HG03342 (cell line): ENCODE measurements at regions not wholly inside any gene's neighbourhood (a gene's known extent, or its start where the extent isn't known, plus 50 kb on each side); places are given as distances from the start of the nearest gene placed in this dataset.
"Not testable (repeated sequence)": the region's sequence is repeated elsewhere in the genome, so short reads cannot be mapped to it uniquely, and the experiment has no call there.

Experiments used
- ATAC-seq: cut with Tn5 transposase; IDR thresholded peaks from one replicate; pipeline ENCODE4 v1.9.1; 2021; ENCODE audit warnings: mild to moderate bottlenecking, moderate library complexity; ENCODE audit not compliant: unreplicated experiment

DNA sequence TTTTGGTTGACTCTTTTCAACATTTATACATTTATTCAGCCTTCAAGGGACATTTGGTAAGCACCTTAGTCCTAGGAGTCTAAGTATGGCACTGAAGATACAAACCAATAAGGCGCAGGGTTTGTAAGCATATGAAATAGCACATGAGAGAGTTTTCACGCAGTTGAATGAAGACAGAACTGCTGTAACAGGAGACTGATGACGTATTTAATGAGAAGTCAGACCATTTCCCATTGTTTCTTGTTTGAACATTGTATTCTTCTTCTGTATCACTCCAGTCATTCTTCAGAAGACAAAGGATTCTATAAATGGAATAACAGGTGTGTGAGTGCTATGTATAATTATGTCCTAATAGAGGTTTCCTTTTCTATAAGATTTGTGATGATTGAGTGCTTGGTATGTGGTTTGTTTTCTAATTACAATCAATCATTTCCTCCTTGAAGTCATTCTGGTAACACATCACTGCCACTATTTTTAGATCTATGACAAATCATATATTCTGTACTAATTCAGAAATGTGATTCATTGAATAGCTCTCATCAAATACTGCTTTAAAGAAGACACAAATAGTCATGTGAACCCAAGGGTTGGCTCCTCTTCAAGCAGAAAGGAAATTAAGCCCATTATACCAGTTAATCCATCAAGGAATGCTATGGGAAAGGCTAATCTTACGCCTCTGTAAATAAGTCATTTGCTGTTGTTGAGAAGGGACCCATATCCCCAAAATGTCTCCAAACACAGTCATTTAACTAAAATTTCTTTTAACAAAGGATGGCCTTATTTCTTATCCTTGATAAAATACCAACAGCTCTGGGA, 222.8 kb upstream of the NBEA start:
- ATAC-seq = no peak

DNA sequence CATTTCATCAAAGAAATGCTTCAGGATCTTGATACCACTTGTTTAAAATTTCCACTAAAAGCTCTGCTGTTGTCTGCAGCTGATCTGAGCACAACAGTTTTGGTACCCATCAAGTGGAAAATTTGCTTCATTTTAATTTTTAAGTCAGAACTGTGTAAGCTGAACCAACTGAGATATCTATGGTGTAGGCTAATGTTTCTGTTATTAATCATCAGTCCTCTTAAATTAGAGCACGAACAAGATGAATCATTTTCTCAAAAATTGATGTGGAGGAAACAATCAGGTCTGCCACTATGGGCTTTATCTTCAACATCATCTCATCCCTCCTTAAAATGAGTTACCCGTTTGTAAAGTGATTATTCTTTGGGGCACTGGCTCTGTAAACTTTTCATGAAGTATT, 221.5 kb upstream of the NBEA start:
- no peak for ATAC-seq

GRCh38 chr13:34721631-34722595, 220.2 kb upstream of the NBEA start:
- ATAC-seq = no peak

DNA sequence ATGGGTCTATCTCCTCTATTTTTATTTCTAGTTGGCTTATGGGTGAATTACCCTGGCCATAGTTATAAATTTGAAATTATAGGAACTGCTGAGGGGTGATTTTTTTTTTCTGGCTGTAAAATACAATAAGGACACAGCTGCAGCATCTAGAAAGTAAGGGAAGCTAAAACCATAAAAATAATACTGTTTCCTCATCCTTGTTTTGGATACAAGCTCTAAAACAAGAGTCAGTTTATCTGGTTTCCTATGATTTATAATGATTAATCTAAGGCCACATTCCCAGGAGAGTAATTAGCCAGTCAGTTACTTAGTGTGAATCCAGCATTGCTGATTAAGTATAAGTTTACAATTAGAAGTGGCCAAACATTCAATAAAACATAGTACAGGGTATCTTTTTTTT, 219.1 kb upstream of the NBEA start:
- no peak for ATAC-seq

- ATAC-seq = no peak
Observed at GRCh38 chr13:34730961-34731360, 211.1 kb upstream of the NBEA start.

- ATAC-seq = no peak
Observed at GRCh38 chr13:34731486-34731885, 210.6 kb upstream of the NBEA start.

- no peak for ATAC-seq
Observed at GRCh38 chr13:34733721-34734120, 208.3 kb upstream of the NBEA start.

GRCh38 chr13:34734932-34735331, 207.1 kb upstream of the NBEA start:
- no peak for ATAC-seq

- no peak for ATAC-seq
Observed at GRCh38 chr13:34738254-34738992, 203.6 kb upstream of the NBEA start.

GRCh38 chr13:34747056-34747455, 195.0 kb upstream of the NBEA start:
- not testable (repeated sequence) for ATAC-seq

- ATAC-seq = no peak
Observed at GRCh38 chr13:34747507-34747906, 194.6 kb upstream of the NBEA start.

DNA sequence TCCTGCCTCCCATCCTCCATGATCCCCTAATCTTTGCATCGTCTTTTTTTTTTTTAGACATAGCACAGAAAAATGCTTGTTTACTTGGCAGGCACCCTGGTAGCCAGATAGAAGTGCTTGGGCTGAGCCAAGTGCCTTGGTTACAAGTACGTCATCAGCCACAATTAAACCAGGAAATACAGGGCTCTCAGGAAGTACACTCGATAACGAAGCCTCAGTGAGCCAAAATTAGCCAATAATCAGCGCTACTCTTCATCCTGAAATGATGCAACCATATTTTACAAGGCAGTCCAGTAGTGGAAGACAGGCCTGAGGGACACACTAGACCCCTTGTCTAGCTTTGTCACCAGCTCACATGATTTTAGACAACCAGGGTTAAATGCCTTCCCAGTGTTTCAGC, 194.0 kb upstream of the NBEA start:
- ATAC-seq = no peak

DNA sequence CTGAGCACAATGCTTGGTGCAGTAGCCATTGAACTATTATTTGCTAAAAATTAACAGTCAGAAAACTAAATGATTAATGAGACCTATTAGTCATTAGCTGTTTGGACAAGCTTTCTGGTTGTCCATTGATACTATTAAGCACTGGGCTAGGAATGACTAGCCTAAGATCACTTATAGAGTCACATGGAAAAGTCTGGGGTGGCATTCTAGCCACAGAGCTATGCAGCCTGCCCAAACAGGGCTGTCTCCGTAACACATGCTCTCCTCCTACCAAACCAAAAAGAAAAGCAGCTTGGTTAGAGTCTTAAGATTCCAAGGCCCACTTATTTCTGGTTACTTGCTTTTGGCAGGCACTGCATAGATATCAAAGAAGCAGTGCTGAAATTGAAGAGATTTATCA, 193.5 kb upstream of the NBEA start:
- no peak for ATAC-seq

GRCh38 chr13:34749046-34749445, 193.0 kb upstream of the NBEA start:
- no peak for ATAC-seq

- peak; percentile 83 for ATAC-seq
Observed at GRCh38 chr13:34750078-34750931, 191.8 kb upstream of the NBEA start.

DNA sequence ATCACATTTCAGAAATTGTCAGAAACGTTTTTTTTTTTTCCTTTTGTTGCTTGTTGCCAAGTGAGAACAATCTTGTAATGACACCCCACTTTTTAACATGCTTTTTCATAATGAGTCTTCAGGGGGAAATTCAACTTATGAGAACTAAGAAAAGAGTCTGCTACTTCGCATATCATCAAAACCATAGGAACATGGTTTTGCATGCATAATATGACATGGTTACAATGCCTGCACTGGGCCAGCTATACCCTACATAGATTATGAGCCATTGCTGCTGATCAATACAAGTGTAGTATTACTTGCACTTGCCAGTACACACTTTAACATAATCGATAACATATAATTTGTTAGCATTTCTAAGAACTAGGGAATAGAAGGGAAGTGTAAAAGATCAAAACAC, 191.0 kb upstream of the NBEA start:
- ATAC-seq = peak; percentile 34

GRCh38 chr13:34751492-34751891, 190.6 kb upstream of the NBEA start:
- ATAC-seq = peak; percentile 32

- ATAC-seq = no peak
Observed at GRCh38 chr13:34752283-34752960, 189.6 kb upstream of the NBEA start.

DNA sequence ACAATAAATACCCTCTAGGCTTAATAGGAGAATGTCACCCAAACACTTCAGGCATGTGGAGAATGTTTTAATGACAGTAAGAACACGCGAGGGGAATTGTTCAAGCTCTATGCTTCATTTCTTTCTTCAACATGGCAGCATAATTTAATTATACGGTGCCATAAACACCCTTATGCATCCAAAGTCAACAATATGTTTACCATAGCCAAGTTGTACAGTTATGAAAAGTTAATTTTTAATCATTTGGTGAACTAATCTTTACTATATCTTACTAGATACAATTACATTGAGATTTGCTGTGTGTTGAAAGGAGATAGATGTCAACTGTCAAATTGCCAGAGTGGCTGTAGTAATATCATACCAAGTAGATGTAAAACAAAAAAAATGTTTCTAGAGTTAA, 185.9 kb upstream of the NBEA start:
- ATAC-seq = no peak

GRCh38 chr13:34756572-34756971, 185.5 kb upstream of the NBEA start:
- no peak for ATAC-seq
